Panc1 (cell line): ENCODE measurements at regions not wholly inside any gene's neighbourhood (a gene's known extent, or its start where the extent isn't known, plus 50 kb on each side); places are given as distances from the start of the nearest gene placed in this dataset.

Experiments used
- ATAC-seq: fragments of 200-7000 bp; cut with Tn5 transposase; 2 replicates; pipeline ENCODE4 v1.9.1; 2020; ENCODE audit warnings: mild to moderate bottlenecking, moderate library complexity
- BruUV-seq: library from RNA; stranded (reverse); fragments of 400-500 nt; replicated peaks from 2 replicates; lab custom pipeline; 2021; lab: Mats Ljungman, UMichigan
- CTCF ChIA-PET: fragments of 300-600 bp; sonication (Branson Sonifier 250); formaldehyde crosslinking; loops from one replicate; lab custom pipeline; 2022; ENCODE audit warnings: antibody characterized with exemption; lab: Charles Lee
- POLR2A ChIA-PET: fragments of 300-600 bp; sonication (Branson Sonifier 250); formaldehyde crosslinking; loops from one replicate; lab custom pipeline; 2022; ENCODE audit warnings: antibody characterized with exemption; lab: Charles Lee
- DNase-seq: peaks from one replicate; pipeline ENCODE4 v3.0.0-alpha.2; 2010; ENCODE audit warnings: low read depth, low spot score
- H3K27ac ChIP-seq: 2 replicates; pipeline ENCODE4 v1.5.1; 2011; ENCODE audit warnings: mild to moderate bottlenecking, low read length, inconsistent platforms
- H3K27me3 ChIP-seq: fragments of 200-500 bp; sonication (Bioruptor generic); 2 replicates; pipeline ENCODE4 v1.6.0; 2014; ENCODE audit warnings: low read length, inconsistent platforms; ENCODE audit not compliant: control insufficient read depth, insufficient read depth
- H3K36me3 ChIP-seq: fragments of 200-500 bp; sonication (Bioruptor generic); 2 replicates; pipeline ENCODE4 v1.5.1; 2014; ENCODE audit warnings: inconsistent platforms, mild to moderate bottlenecking, low read length, moderate library complexity; ENCODE audit not compliant: control insufficient read depth, insufficient read depth
- H3K4me1 ChIP-seq: 2 replicates; pipeline ENCODE4 v1.5.1; 2011; ENCODE audit warnings: inconsistent platforms, mild to moderate bottlenecking, low read length, moderate library complexity; ENCODE audit not compliant: control insufficient read depth, insufficient read depth
- H3K4me3 ChIP-seq, 2 experiments: 2 replicates each; pipeline ENCODE4 v1.5.1; 2011 to 2012; ENCODE audit warnings: low read depth in 2 of 2, low read length in 2 of 2, mild to moderate bottlenecking in 2 of 2, inconsistent platforms in 1 of 2, moderate library complexity in 1 of 2
- H3K9me3 ChIP-seq: fragments of 200-500 bp; sonication (Bioruptor generic); 2 replicates; pipeline ENCODE4 v1.5.1; 2014; ENCODE audit warnings: low read depth, mild to moderate bottlenecking, inconsistent platforms, low read length, moderate library complexity; ENCODE audit not compliant: control insufficient read depth, insufficient read depth
- CTCF ChIP-seq: fragments of 450-650 bp; IDR thresholded peaks from 2 replicates; pipeline ENCODE4 v1.5.1; 2017; ENCODE audit warnings: mild to moderate bottlenecking
- SIN3A ChIP-seq: IDR thresholded peaks from 2 replicates; pipeline ENCODE4 v1.6.1; 2012; ENCODE audit warnings: low read depth, mild to moderate bottlenecking, low read length, moderate library complexity, borderline replicate concordance; ENCODE audit not compliant: insufficient read depth
- in situ Hi-C: cut with HindIII; loops from 2 replicates; pipeline ENCODE4 v1.10.0; 2016; ENCODE audit warnings: low sequenced_read_pairs, low pct_unique_long_range_greater_than_20kb
- intact Hi-C: fragments of 100-400 bp; cut with micrococcal nuclease; formaldehyde crosslinking; loops from one replicate; pipeline ENCODE4 v1.10.0; 2022; ENCODE audit not compliant: unreplicated experiment
- TF ChIP-seq, protein P1 (sequence below), 2 experiments: IDR thresholded peaks; 2 replicates each; pipeline ENCODE4 v1.6.1; 2011 to 2012; ENCODE audit warnings: low read depth in 2 of 2, control low read depth in 1 of 2, low read length in 1 of 2, mild to moderate bottlenecking in 1 of 2, moderate library complexity in 1 of 2; ENCODE audit not compliant: insufficient read depth in 1 of 2

- Histone ChIP-seq H3K4me3 (no peak overlapping the region), H3K27me3 (no peaks in the 10 kb centered on the region), H3K27ac (no peak overlapping the region), H3K4me1 (no peaks in the 10 kb centered on the region), H3K36me3 (no peaks in the 10 kb centered on the region), H3K9me3 (no peaks in the 10 kb centered on the region)
- BruUV-seq = no TSS peak
- DNase-seq (no peak), ATAC-seq (no peak)
- POLR2A ChIA-PET = interaction anchor here (0.7 kb wide), 1 partner anchor 851 kb away, joined by 3 read pairs; no protein-coding TSS in a partner anchor
- no peak for TF ChIP-seq CTCF
- intact Hi-C loops (no loop called here), in situ Hi-C loops (no loop called here)
- CTCF ChIA-PET = no interaction called here
Observed at GRCh38 chr12:78490861-78491260, 373.7 kb upstream of the SYT1 start.

- Histone ChIP-seq H3K27ac (no peak overlapping the region), H3K36me3 (no peaks in the 10 kb centered on the region), H3K4me3 (no peak overlapping the region), H3K27me3 (no peaks in the 10 kb centered on the region), H3K4me1 (no peaks in the 10 kb centered on the region), H3K9me3 (no peaks in the 10 kb centered on the region)
- no TSS peak for BruUV-seq
- intact Hi-C loops (no loop called here), in situ Hi-C loops (no loop called here)
- ATAC-seq (no peak), DNase-seq (no peak)
- ChIA-PET CTCF (no interaction called here), POLR2A (no interaction called here)
- TF ChIP-seq, protein P1, sequence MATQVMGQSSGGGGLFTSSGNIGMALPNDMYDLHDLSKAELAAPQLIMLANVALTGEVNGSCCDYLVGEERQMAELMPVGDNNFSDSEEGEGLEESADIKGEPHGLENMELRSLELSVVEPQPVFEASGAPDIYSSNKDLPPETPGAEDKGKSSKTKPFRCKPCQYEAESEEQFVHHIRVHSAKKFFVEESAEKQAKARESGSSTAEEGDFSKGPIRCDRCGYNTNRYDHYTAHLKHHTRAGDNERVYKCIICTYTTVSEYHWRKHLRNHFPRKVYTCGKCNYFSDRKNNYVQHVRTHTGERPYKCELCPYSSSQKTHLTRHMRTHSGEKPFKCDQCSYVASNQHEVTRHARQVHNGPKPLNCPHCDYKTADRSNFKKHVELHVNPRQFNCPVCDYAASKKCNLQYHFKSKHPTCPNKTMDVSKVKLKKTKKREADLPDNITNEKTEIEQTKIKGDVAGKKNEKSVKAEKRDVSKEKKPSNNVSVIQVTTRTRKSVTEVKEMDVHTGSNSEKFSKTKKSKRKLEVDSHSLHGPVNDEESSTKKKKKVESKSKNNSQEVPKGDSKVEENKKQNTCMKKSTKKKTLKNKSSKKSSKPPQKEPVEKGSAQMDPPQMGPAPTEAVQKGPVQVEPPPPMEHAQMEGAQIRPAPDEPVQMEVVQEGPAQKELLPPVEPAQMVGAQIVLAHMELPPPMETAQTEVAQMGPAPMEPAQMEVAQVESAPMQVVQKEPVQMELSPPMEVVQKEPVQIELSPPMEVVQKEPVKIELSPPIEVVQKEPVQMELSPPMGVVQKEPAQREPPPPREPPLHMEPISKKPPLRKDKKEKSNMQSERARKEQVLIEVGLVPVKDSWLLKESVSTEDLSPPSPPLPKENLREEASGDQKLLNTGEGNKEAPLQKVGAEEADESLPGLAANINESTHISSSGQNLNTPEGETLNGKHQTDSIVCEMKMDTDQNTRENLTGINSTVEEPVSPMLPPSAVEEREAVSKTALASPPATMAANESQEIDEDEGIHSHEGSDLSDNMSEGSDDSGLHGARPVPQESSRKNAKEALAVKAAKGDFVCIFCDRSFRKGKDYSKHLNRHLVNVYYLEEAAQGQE (IDR thresholded peaks at IDR 0.05; ENCODE audit: insufficient read depth in 1 of 2, low read depth in 2 of 2, low read length in 1 of 2) = no peak
Observed at GRCh38 chr12:78494911-78495310, 369.7 kb upstream of the SYT1 start.

DNA sequence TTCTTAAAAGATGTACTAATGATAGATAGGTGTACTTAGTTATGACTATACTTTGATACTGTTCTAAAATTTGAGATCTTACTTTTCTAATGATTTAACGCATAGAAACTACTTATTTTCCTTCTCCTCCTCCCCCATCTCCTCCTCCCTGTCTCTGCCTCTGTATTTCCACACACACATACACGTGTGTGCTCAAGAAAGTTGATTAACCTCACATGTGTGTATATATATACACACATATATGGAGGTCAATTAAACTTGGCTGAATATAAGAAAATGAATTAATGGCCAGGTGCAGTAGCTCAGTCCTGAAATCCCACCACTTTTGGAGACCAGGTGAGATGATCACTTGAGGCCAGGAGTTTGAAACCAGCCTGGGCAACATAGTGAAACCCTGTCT, 362.7 kb upstream of the SYT1 start:
- intact Hi-C loops (no loop called here), in situ Hi-C loops (no loop called here)
- H3K4me1 ChIP-seq = no peaks in the 10 kb centered on the region
- no peak overlapping the region for H3K27ac ChIP-seq
- no peaks in the 10 kb centered on the region for H3K27me3 ChIP-seq
- ChIA-PET CTCF (no interaction called here), POLR2A (no interaction called here)
- DNase-seq (no peak), ATAC-seq (no peak)
- H3K4me3 ChIP-seq = no peak overlapping the region
- no peaks in the 10 kb centered on the region for H3K9me3 ChIP-seq
- H3K36me3 ChIP-seq = no peaks in the 10 kb centered on the region
- TF ChIP-seq CTCF = no peak
- TF ChIP-seq, protein P1 (IDR thresholded peaks at IDR 0.05; ENCODE audit: insufficient read depth in 1 of 2, low read depth in 2 of 2, low read length in 1 of 2) = no peak
- TF ChIP-seq SIN3A = no peak
- BruUV-seq = no TSS peak
